ENCODE measurements at regions not wholly inside any gene's neighbourhood (a gene's known extent, or its start where the extent isn't known, plus 50 kb on each side); places are given as distances from the start of the nearest gene placed in this dataset.
A peak's percentile ranks its signal among the peaks of the same experiment; 100 is the strongest.

DNA sequence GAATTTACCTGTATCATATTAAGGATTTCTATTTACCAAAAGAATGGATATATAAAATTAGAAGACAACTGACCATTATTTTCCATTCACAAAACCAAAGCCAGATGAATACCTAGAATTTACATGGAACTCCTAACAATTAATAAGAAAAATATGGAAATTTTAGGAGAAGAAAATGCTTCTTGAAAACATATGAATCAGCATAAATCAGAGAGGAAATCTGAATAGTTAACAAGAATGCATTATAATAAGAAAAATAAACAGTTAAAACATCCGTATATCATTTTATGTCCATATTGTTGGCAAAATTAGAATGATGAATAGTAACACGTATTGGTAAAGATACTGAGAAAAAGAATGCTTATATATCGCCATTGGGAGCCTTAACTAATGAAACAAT lies 505.5 kb downstream of the NEBL start:
- no peak overlapping the region for H2AK9ac ChIP-seq (replicated peaks; ENCODE audit: low read depth, low read length, poor library complexity)
- H3K4me1 ChIP-seq (ENCODE audit: control insufficient read depth, insufficient read depth, low read length) = no peaks in the 10 kb centered on the region
- no peak overlapping the region for H3K56ac ChIP-seq (ENCODE audit: extremely low read depth, insufficient read depth, low read length)
- H4K91ac ChIP-seq (ENCODE audit: insufficient read depth, low read depth, low read length) = no peak overlapping the region
- H2BK15ac ChIP-seq (ENCODE audit: low read depth, low read length) = no peak overlapping the region
- no peak overlapping the region for H3K9ac ChIP-seq (ENCODE audit: low read depth, low read length)
- intact Hi-C loops (cut with micrococcal nuclease) (no loop called here), dilution Hi-C loops (cut with HindIII; ENCODE audit: low sequenced_read_pairs, unreplicated experiment) (no loop called here), in situ Hi-C loops (cut with MboI; ENCODE audit: low sequenced_read_pairs) (no loop called here)
- H3K18ac ChIP-seq (ENCODE audit: low read depth, low read length) = no peak overlapping the region
- no peak overlapping the region for H2AFZ ChIP-seq (replicated peaks; ENCODE audit: low read length, poor library complexity)
- H3K4ac ChIP-seq (ENCODE audit: low read depth, low read length) = no peak overlapping the region
- H4K20me1 ChIP-seq (ENCODE audit: insufficient read depth, low read length) = no peaks in the 10 kb centered on the region
- H2BK20ac ChIP-seq (ENCODE audit: low read depth, low read length) = no peak overlapping the region
- DNase-seq (no peak), ATAC-seq (ENCODE audit: low read depth) (no peak)
- no peak overlapping the region for H4K8ac ChIP-seq (ENCODE audit: low read depth in 2 of 2, low read length in 2 of 2)
- no peaks in the 10 kb centered on the region for H3K79me1 ChIP-seq (ENCODE audit: low read depth in 1 of 2, low read length in 2 of 2)
- ChIA-PET CTCF (no interaction called here), POLR2A (ENCODE audit: unreplicated experiment) (no interaction called here)
- no peak overlapping the region for H3K23ac ChIP-seq (ENCODE audit: low read depth, low read length)
- no CpG with 5 or more reads among the region's 3 CpGs for WGBS, 2 experiments (ENCODE audit: extremely low coverage in 2 of 2, insufficient read length in 1 of 2)
- TF ChIP-seq SMC3 (IDR thresholded peaks at IDR 0.05; ENCODE audit: low read depth, low read length) (no peak), MAFK (IDR thresholded peaks at IDR 0.05; ENCODE audit: low read depth, low read length) (peak; percentile 26; the same call in 1 of the 2 replicates)
- no peak overlapping the region for H3K27ac ChIP-seq (ENCODE audit: insufficient read depth, low read length)
- no peak overlapping the region for H3K4me2 ChIP-seq (ENCODE audit: low read depth, low read length)
- no peak overlapping the region for H4K5ac ChIP-seq (ENCODE audit: low read depth, low read length)
- H2BK120ac ChIP-seq (ENCODE audit: low read depth, low read length) = no peak overlapping the region
- no peak overlapping the region for H3K14ac ChIP-seq (replicated peaks; ENCODE audit: low read depth, low read length)
- H3K9me3 ChIP-seq (ENCODE audit: control insufficient read depth, insufficient read depth, low read length) = peaks cover 6% of the 10 kb centered on the region; the same call in 1 of the 2 replicates
- BruUV-seq (replicated peaks) = no TSS peak
- H2BK5ac ChIP-seq (ENCODE audit: low read depth, low read length, poor library complexity, severe bottlenecking) = no peak overlapping the region
- H2AK5ac ChIP-seq (ENCODE audit: low read depth, low read length) = no peak overlapping the region
- H3K27me3 ChIP-seq (ENCODE audit: control insufficient read depth, insufficient read depth, low read length) = no peaks in the 10 kb centered on the region
- no peak overlapping the region for H3K4me3 ChIP-seq (ENCODE audit: insufficient read depth, low read depth, low read length)
- H3K9me1 ChIP-seq (ENCODE audit: insufficient read depth, low read length) = no peaks in the 10 kb centered on the region
- no peaks in the 10 kb centered on the region for H3K36me3 ChIP-seq (ENCODE audit: control insufficient read depth, insufficient read depth, low read length)

Data from IMR-90 (cell line).